Pancreas (tissue), 10 donors: ENCODE measurements at regions not wholly inside any gene's neighbourhood (a gene's known extent, or its start where the extent isn't known, plus 50 kb on each side); places are given as distances from the start of the nearest gene placed in this dataset.
A peak's percentile ranks its signal among the peaks of the same experiment; 100 is the strongest.

Experiments used
- ATAC-seq, 4 donors: fragments of 200-7000 bp; cut with Tn5 transposase; one replicate each; pipeline versions ENCODE4 v1.8.0 to v1.9.1; 2020; ENCODE audit warnings: mild to moderate bottlenecking in 4 of 4, moderate library complexity in 4 of 4
- DNase-seq, 6 donors: peaks; one replicate each; pipeline ENCODE4 v3.0.0-alpha.2; 2020
- FAIRE-seq: peaks from 2 replicates; lab custom pipeline; 2012; peaks lifted over from hg19 to GRCh38; lab: Jason Lieb, UNC
- H3K27ac ChIP-seq, 4 donors: fragments of 200-600 bp; sonication (generic); 1 replicate in 3 of 4; 2 replicates in 1 of 4; pipeline versions ENCODE4 v1.5.0 to v1.8.0; 2020
- H3K27me3 ChIP-seq, 4 donors: fragments of 200-600 bp; one replicate each; pipeline ENCODE4 v1.8.0; 2021
- H3K36me3 ChIP-seq, 3 donors: fragments of 200-600 bp; sonication (generic) in 1 of 3; one replicate each; pipeline versions ENCODE4 v1.5.0 to v1.8.0; 2020 to 2021
- H3K4me1 ChIP-seq, 3 donors: fragments of 200-600 bp; one replicate each; pipeline ENCODE4 v1.8.0; 2021
- H3K4me3 ChIP-seq, 4 donors: fragments of 200-600 bp; sonication (generic) in 2 of 4; one replicate each; pipeline versions ENCODE4 v1.5.0 to v1.8.0; 2020 to 2021
- H3K9me3 ChIP-seq, 4 donors: fragments of 200-600 bp; one replicate each; pipeline ENCODE4 v1.8.0; 2021
- WGBS, 2 donors: extraction: QIAGEN DNeasy Blood & Tissue Kit; methylation state at CpG; one replicate each; pipeline ENCODE4 v1.1.7; 2013; 5-methylcytosine and 5-hydroxymethylcytosine counted together
- intact Hi-C, 3 donors: fragments of 100-400 bp; cut with DNase I; formaldehyde crosslinking; loops; one replicate each; pipeline versions ENCODE4 v1.11.1 to v1.14.2; 2022
- TF ChIP-seq, protein P1 (sequence below), 4 donors: fragments of 200-600 bp; sonication (generic) in 3 of 4; IDR thresholded peaks; one replicate each; pipeline versions ENCODE4 v1.5.0 to v1.8.0; 2021; ENCODE audit warnings: antibody characterized with exemption in 4 of 4
- donor health status: healthy with polysubstance abuse.
- donor health status: DM: no; HTN: no; CAD: no; lungs with moderate emphysema.
- donor health status: DM: no; HTN: no; CAD: no.
- donor health status: control.
- donor health status: control.
- donor health status: Bipolar disorder and iron deficiency.
- donor health status: DM: yes; HTN: yes; CAD: no.
- donor health status: DM: no; HTN: no; CAD: no.
- donor health status: DM: no; HTN: no; CAD: no.
- donor health status: DM: yes; HTN: yes; CAD: no.

DNA sequence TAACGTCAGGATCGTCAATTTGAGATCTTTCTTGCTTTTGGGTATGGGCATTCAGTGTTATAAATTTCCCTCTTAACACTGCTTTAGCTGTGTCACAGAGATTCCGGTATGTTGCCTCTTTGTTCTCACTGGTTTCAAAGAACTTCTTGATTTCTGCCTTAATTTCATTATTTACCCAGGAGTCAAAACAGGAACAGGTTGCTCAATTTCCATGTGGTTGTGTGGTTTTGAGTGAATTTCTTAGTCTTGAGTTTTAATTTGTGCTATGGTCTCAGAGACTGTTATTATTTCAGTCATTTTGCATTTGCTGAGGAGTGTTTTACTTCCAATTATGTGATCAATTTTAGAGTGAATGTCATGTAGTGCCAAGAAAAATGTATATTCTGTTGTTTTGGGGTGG is 153.1 kb downstream of the PCDH17 start:
- Histone ChIP-seq H3K36me3 (no peaks in the 10 kb centered on the region), H3K9me3 (no peaks in the 10 kb centered on the region), H3K4me3 (no peak overlapping the region), H3K4me1 (no peaks in the 10 kb centered on the region), H3K27ac (no peak overlapping the region), H3K27me3 (no peaks in the 10 kb centered on the region)
- WGBS, 2 donors: 62 to 76% methylated on average over 3 of the region's 3 CpGs
- DNase-seq (no peak), FAIRE-seq (no peak), ATAC-seq (no peak)
- intact Hi-C loops: no loop called here
- TF ChIP-seq, protein P1, sequence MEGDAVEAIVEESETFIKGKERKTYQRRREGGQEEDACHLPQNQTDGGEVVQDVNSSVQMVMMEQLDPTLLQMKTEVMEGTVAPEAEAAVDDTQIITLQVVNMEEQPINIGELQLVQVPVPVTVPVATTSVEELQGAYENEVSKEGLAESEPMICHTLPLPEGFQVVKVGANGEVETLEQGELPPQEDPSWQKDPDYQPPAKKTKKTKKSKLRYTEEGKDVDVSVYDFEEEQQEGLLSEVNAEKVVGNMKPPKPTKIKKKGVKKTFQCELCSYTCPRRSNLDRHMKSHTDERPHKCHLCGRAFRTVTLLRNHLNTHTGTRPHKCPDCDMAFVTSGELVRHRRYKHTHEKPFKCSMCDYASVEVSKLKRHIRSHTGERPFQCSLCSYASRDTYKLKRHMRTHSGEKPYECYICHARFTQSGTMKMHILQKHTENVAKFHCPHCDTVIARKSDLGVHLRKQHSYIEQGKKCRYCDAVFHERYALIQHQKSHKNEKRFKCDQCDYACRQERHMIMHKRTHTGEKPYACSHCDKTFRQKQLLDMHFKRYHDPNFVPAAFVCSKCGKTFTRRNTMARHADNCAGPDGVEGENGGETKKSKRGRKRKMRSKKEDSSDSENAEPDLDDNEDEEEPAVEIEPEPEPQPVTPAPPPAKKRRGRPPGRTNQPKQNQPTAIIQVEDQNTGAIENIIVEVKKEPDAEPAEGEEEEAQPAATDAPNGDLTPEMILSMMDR (IDR thresholded peaks at IDR 0.05): no peak

DNA sequence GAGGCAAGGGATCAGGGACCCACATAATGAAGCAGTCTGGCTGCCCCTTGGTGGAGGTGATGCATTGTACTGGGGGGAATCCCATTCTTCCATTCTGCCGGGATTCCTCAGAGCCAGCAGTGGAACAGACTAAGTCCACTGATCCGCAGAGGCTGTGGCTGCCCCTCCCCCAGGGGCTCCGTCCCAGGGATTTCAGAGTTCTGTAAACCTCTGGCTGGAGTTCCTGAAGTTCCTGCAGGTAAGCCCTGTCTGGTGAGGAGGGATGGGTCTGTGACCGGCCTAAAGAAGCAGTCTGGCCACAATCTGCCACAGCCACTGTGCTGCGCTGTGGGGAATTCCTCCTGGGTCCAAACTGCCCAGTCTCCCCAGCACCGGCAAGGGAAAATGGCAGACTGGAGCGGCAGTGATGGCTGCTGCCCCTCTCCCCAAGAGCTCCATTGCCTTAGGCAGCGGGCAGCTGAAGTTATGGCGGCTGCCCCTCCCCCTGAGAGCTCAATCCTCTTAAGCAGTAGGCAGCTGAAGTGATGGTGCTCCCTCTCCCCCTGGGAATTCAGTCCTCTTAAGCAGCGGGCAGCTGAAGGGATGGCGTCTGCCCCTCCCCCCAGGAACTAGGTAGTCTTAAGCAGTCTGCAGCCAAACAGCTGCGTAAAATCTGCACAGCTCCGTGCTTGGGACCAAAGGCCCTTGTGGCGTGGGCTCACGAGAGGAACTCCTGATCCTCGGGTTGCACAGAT is 155.7 kb downstream of the PCDH17 start:
- H3K4me3 ChIP-seq: no peak overlapping the region
- no peaks in the 10 kb centered on the region for H3K4me1 ChIP-seq
- FAIRE-seq: no peak
- H3K9me3 ChIP-seq: no peaks in the 10 kb centered on the region
- H3K27me3 ChIP-seq: no peaks in the 10 kb centered on the region
- TF ChIP-seq, protein P1 (IDR thresholded peaks at IDR 0.05): no peak
- H3K36me3 ChIP-seq: no peaks in the 10 kb centered on the region
- no peak for ATAC-seq
- WGBS, 2 donors: 80 to 90% methylated on average over 16 of the region's 16 CpGs
- DNase-seq: peak in 1 of 6 donors; percentile 24
- no peak overlapping the region for H3K27ac ChIP-seq
- intact Hi-C loops: no loop called here

DNA sequence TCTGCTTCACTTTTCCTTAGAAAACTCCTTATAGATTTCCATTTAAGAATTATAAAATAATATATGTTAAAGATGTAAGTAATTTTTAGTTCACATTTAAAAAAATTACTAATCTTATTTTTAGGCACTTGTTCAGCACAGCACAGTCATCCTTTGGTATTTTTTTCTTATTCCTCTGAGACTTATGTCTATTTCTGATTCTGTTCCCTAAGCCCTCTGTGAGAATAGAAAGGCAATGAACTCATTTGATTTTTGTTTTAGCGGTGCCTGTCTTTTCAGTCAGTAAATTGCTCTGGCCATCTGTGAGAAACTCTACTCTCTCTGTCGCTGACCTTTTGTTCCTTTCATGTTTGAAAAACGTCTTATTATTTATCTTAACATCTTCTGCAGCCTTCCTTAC is 168.1 kb downstream of the PCDH17 start:
- no peak for ATAC-seq
- Histone ChIP-seq H3K27me3 (no peaks in the 10 kb centered on the region), H3K4me3 (no peak overlapping the region), H3K27ac (no peak overlapping the region), H3K4me1 (no peaks in the 10 kb centered on the region), H3K36me3 (no peaks in the 10 kb centered on the region), H3K9me3 (no peaks in the 10 kb centered on the region)
- intact Hi-C loops: no loop called here
- 43 to 48% methylated on average over 3 of the region's 3 CpGs for WGBS, 2 donors
- no peak for DNase-seq
- FAIRE-seq: no peak
- TF ChIP-seq, protein P1 (IDR thresholded peaks at IDR 0.05): no peak

DNA sequence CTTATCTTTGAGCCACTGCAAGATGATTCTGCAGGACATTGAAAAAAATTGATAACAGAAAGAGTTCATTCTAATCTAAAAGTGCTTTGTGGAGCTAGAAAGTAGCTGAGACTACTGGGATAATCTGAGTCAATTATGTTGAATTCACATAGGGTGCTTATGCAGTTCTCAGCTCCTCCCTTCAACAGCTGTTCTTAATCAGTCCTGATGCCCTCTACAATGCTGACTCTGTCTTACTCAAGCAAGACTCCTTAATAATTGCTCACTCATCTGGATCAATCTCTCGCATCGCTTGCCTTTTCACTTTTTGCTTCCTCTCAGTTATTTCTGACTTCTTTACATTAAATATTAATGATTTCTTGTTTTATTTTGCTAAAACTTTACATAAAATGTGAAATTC is 182.1 kb downstream of the PCDH17 start:
- no peak overlapping the region for H3K27ac ChIP-seq
- WGBS, 2 donors: 67 to 81% methylated on average over 2 of the region's 2 CpGs
- DNase-seq: no peak
- FAIRE-seq: no peak
- no peak overlapping the region for H3K4me3 ChIP-seq
- no peaks in the 10 kb centered on the region for H3K9me3 ChIP-seq
- no peaks in the 10 kb centered on the region for H3K4me1 ChIP-seq
- TF ChIP-seq, protein P1 (IDR thresholded peaks at IDR 0.05): no peak
- H3K36me3 ChIP-seq: no peaks in the 10 kb centered on the region
- ATAC-seq: no peak
- no peaks in the 10 kb centered on the region for H3K27me3 ChIP-seq
- intact Hi-C loops: no loop called here

DNA sequence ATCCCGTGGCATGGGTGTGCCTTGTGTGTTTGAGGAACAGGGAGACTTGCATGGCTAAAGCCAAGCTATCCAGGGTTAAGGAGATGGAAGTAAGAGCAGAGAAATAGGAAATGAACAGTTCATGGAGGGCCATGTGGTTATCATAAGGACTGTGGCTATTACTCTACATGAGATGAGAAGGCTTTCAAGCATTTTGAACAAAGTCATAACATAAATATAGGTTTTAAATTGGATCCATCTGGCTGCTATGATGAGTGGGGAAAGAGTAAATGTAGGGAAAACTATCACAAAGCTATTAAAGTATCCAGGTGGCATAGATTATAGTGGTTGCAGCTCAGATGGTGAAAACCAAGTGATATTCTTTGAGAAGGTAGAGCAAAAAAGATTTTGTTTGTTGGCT is 184.1 kb downstream of the PCDH17 start:
- Histone ChIP-seq H3K36me3 (no peaks in the 10 kb centered on the region), H3K9me3 (no peaks in the 10 kb centered on the region), H3K4me3 (no peak overlapping the region), H3K27ac (no peak overlapping the region), H3K27me3 (no peaks in the 10 kb centered on the region), H3K4me1 (no peaks in the 10 kb centered on the region)
- TF ChIP-seq, protein P1 (IDR thresholded peaks at IDR 0.05): no peak
- intact Hi-C loops: no loop called here
- ATAC-seq: no peak
- 61 to 94% methylated on average over 1 of the region's 1 CpG for WGBS, 2 donors
- DNase-seq: no peak
- FAIRE-seq: no peak
